Panc1 (cell line): ENCODE measurements at regions not wholly inside any gene's neighbourhood (a gene's known extent, or its start where the extent isn't known, plus 50 kb on each side); places are given as distances from the start of the nearest gene placed in this dataset.
"Not testable (repeated sequence)": the region's sequence is repeated elsewhere in the genome, so short reads cannot be mapped to it uniquely, and the experiment has no call there.

Experiments
- ATAC-seq: fragments of 200-7000 bp; cut with Tn5 transposase; 2 replicates; pipeline ENCODE4 v1.9.1; 2020; ENCODE audit warnings: mild to moderate bottlenecking, moderate library complexity
- BruUV-seq: library from RNA; stranded (reverse); fragments of 400-500 nt; replicated peaks from 2 replicates; lab custom pipeline; 2021; lab: Mats Ljungman, UMichigan
- CTCF ChIA-PET: fragments of 300-600 bp; sonication (Branson Sonifier 250); formaldehyde crosslinking; loops from one replicate; lab custom pipeline; 2022; ENCODE audit warnings: antibody characterized with exemption; lab: Charles Lee
- POLR2A ChIA-PET: fragments of 300-600 bp; sonication (Branson Sonifier 250); formaldehyde crosslinking; loops from one replicate; lab custom pipeline; 2022; ENCODE audit warnings: antibody characterized with exemption; lab: Charles Lee
- DNase-seq: peaks from one replicate; pipeline ENCODE4 v3.0.0-alpha.2; 2010; ENCODE audit warnings: low read depth, low spot score
- H3K27ac ChIP-seq: 2 replicates; pipeline ENCODE4 v1.5.1; 2011; ENCODE audit warnings: mild to moderate bottlenecking, low read length, inconsistent platforms
- H3K27me3 ChIP-seq: fragments of 200-500 bp; sonication (Bioruptor generic); 2 replicates; pipeline ENCODE4 v1.6.0; 2014; ENCODE audit warnings: low read length, inconsistent platforms; ENCODE audit not compliant: control insufficient read depth, insufficient read depth
- H3K36me3 ChIP-seq: fragments of 200-500 bp; sonication (Bioruptor generic); 2 replicates; pipeline ENCODE4 v1.5.1; 2014; ENCODE audit warnings: inconsistent platforms, mild to moderate bottlenecking, low read length, moderate library complexity; ENCODE audit not compliant: control insufficient read depth, insufficient read depth
- H3K4me1 ChIP-seq: 2 replicates; pipeline ENCODE4 v1.5.1; 2011; ENCODE audit warnings: inconsistent platforms, mild to moderate bottlenecking, low read length, moderate library complexity; ENCODE audit not compliant: control insufficient read depth, insufficient read depth
- H3K4me3 ChIP-seq, 2 experiments: 2 replicates each; pipeline ENCODE4 v1.5.1; 2011 to 2012; ENCODE audit warnings: low read depth in 2 of 2, low read length in 2 of 2, mild to moderate bottlenecking in 2 of 2, inconsistent platforms in 1 of 2, moderate library complexity in 1 of 2
- H3K9me3 ChIP-seq: fragments of 200-500 bp; sonication (Bioruptor generic); 2 replicates; pipeline ENCODE4 v1.5.1; 2014; ENCODE audit warnings: low read depth, mild to moderate bottlenecking, inconsistent platforms, low read length, moderate library complexity; ENCODE audit not compliant: control insufficient read depth, insufficient read depth
- in situ Hi-C: cut with HindIII; loops from 2 replicates; pipeline ENCODE4 v1.10.0; 2016; ENCODE audit warnings: low sequenced_read_pairs, low pct_unique_long_range_greater_than_20kb
- intact Hi-C: fragments of 100-400 bp; cut with micrococcal nuclease; formaldehyde crosslinking; loops from one replicate; pipeline ENCODE4 v1.10.0; 2022; ENCODE audit not compliant: unreplicated experiment

- in situ Hi-C loops, H3K9me3 ChIP-seq, POLR2A ChIA-PET, intact Hi-C loops, BruUV-seq, CTCF ChIA-PET, ATAC-seq, H3K36me3 ChIP-seq, H3K4me1 ChIP-seq, H3K4me3 ChIP-seq, H3K27ac ChIP-seq, DNase-seq, H3K27me3 ChIP-seq: not testable (repeated sequence)
Measured at GRCh38 chr13:111692028-111692427, 371.6 kb downstream of the TEX29 start.

GRCh38 chr13:111696121-111696520, 370.8 kb upstream of the SOX1 start:
- CTCF ChIA-PET, H3K9me3 ChIP-seq, H3K27ac ChIP-seq, in situ Hi-C loops, BruUV-seq, H3K27me3 ChIP-seq, H3K4me3 ChIP-seq, H3K4me1 ChIP-seq, intact Hi-C loops, H3K36me3 ChIP-seq, DNase-seq, POLR2A ChIA-PET, ATAC-seq: not testable (repeated sequence)

DNA sequence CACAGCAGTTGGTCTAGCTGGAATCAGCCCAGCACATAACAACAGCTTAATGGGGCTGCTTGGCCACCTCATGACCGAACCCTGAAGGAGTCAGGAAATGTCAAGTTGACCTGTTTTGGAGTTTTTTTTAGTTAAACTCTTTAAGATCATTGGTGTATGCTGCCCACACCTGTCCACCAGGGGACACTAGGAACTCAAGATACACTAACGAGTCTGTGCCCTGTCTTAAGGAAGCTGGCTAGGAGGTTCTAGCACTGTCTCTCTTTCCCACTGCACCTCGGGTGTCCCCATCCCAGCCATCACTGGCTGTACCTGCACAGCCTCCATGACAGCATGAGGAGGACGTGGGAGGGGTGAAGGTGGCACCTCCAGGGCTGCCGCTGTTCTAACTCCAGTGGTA, 364.9 kb upstream of the SOX1 start:
- POLR2A ChIA-PET, H3K4me3 ChIP-seq, H3K9me3 ChIP-seq, H3K4me1 ChIP-seq, BruUV-seq, in situ Hi-C loops, H3K36me3 ChIP-seq, H3K27me3 ChIP-seq, intact Hi-C loops, ATAC-seq, H3K27ac ChIP-seq, CTCF ChIA-PET, DNase-seq: not testable (repeated sequence)
